ENCODE measurements at regions not wholly inside any gene's neighbourhood (a gene's known extent, or its start where the extent isn't known, plus 50 kb on each side); places are given as distances from the start of the nearest gene placed in this dataset.

DNA sequence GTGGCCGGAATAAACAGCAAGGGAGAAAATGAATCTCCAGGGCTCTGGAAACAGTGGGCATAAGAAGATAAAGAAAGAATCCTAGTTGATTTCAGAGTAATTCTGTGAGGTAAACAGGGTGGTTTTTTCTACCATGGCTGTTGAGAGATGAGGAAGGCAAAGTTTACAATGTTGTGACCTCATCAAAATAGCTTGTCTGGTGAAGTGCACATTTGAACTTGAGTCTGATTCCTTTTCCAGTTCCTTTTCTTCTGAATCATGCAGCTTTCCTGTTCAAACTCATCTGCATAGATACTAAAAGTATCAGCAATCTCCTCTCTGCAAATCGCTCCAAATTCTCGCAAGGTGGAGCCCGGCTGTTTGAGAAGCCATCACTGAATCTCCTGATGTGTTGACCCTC is 161.7 kb downstream of the PLPP3 start:
- no peak for DNase-seq (ENCODE audit: low read depth)

DNA sequence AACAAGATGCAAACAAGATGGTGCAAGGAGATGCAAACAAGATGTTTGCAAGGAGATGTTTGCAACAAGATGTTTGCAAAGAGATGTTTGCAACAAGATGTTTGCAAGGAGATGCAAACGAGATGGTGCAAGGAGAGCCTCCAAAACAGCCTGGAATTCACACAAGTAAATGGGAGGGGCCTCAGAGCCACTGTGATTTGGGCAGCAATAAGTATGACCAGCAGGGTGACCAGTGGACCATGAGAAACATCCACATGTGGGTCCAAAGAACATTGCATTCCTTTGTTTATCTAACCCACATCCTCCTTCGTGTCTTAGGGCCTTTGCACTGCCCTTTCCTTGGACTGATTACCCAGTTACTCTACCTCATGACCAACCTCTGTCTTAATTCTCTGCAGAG is 162.9 kb downstream of the PLPP3 start:
- DNase-seq (ENCODE audit: low read depth): no peak

GRCh38 chr1:56415720-56416119 is 163.6 kb downstream of the PLPP3 start:
- DNase-seq (ENCODE audit: low read depth): no peak

DNA sequence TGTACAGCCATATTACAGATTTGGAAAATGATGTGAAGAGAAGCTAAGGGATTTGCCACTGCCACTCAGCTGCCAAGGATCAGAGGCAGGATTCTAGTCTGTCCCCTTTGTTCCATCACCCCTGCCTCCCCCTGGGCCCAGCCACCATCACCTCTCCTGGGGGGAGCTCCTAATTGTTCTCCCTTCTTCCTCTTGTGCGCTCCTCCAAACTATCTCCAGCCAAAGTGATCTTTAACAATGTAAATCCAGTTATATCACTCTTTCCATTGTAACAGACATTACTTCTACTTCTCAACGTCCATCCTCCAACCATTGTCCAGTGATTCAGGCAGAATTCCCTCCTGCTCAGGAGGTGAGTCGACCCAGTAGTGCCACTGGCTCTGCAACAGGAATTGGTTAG is 164.1 kb downstream of the PLPP3 start:
- no peak for DNase-seq (ENCODE audit: low read depth)

GRCh38 chr1:56414728-56415224 is 164.6 kb downstream of the PLPP3 start:
- no peak for DNase-seq (ENCODE audit: low read depth)

- DNase-seq (ENCODE audit: low read depth): no peak
These were observed 165.6 kb downstream of the PLPP3 start for GRCh38 chr1:56413671-56414199.

DNA sequence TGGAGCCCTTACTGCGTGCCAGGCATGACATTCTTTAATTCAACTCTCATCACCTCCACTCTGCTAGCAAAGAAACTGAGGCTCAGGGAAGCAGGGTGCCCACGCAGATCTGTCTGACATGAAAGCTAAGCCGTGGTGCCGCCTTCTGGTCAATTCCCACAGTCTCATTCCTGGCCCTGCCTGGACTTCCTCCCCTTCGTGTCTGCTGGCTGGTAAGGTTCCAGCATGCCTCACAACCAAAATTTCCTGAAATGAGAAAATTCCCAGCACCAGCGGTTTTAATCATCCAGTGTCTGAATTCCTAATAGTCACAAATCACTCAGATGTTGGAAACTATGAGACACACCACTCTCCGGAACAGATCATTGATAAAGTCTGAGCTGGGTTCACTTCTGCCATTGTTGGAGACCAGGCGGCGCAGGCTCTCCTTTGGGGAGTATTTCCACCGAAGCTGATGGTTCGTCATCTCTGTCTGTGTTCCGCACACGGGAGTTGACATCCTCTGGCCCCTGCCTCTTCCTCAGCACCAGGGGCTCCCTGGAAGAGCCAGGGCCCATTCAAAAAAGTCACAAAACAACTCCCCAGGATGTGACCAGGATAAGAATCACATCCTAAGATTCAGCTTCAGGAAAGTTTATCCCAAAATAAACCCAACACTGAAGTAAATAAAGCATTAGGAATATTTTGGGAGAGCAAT is 167.7 kb downstream of the PLPP3 start:
- no peak for DNase-seq (ENCODE audit: low read depth)

GRCh38 chr1:56411021-56411420 is 168.3 kb downstream of the PLPP3 start:
- DNase-seq (ENCODE audit: low read depth): no peak

GRCh38 chr1:56410405-56410804 is 169.0 kb downstream of the PLPP3 start:
- no peak for DNase-seq (ENCODE audit: low read depth)

DNA sequence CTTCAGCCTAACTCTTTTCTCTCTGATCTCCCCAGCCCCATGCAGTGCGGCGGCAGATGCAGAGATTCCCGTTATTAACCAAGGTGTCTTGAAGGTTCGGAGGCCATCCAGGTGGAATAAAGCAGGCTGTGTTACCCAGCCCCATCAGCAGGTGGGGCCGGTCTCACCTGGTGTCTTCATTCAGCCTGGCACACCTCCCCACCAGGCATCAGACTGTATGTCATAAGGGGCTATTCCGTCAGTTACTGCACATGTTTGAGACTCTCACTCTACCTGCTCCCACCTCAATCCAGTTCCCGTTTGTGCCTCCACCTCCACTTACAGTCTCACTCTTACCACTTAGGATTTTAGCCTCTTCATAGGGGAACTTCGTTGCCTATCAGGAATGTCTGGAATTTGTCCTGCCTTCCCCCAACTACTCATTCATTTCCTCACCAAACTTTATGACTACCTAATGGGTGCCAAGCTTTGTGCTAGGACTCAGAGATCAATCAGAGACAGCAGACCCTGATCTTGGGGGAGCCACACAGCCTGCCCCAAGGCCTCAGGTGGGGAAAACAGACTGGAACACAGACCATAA is 170.2 kb downstream of the PLPP3 start:
- no peak for DNase-seq (ENCODE audit: low read depth)

GRCh38 chr1:56406821-56407220 is 172.5 kb downstream of the PLPP3 start:
- DNase-seq (ENCODE audit: low read depth): no peak

GRCh38 chr1:56404561-56405030 is 174.8 kb downstream of the PLPP3 start:
- DNase-seq (ENCODE audit: low read depth): no peak

GRCh38 chr1:56404066-56404465 is 175.3 kb downstream of the PLPP3 start:
- DNase-seq (ENCODE audit: low read depth): no peak

DNA sequence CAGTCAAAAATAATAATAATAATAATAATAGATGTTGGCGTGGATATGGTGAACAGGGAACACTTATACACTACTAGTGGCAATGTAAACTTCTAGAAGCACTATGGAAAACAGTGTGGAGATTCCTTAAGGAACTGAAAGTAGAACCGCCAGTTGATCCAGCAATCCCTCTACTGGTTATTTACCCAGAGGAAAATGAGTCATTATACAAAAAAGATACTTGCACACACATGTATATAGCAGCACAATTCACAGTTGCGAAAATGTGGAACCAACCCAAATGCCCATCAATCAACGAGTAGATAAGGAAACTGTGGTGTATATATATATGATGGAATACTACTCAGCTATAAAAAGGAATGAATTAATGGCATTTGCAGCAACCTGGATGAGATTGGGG is 176.0 kb downstream of the PLPP3 start:
- no peak for DNase-seq (ENCODE audit: low read depth)

- no peak for DNase-seq (ENCODE audit: low read depth)
These were observed 178.2 kb downstream of the PLPP3 start for GRCh38 chr1:56401191-56401590.

GRCh38 chr1:56400526-56400925 is 178.8 kb downstream of the PLPP3 start:
- DNase-seq (ENCODE audit: low read depth): no peak

- no peak for DNase-seq (ENCODE audit: low read depth)
These were observed 179.6 kb downstream of the PLPP3 start for GRCh38 chr1:56399795-56400194.

GRCh38 chr1:56399326-56399725 is 180.0 kb downstream of the PLPP3 start:
- DNase-seq (ENCODE audit: low read depth): no peak

DNA sequence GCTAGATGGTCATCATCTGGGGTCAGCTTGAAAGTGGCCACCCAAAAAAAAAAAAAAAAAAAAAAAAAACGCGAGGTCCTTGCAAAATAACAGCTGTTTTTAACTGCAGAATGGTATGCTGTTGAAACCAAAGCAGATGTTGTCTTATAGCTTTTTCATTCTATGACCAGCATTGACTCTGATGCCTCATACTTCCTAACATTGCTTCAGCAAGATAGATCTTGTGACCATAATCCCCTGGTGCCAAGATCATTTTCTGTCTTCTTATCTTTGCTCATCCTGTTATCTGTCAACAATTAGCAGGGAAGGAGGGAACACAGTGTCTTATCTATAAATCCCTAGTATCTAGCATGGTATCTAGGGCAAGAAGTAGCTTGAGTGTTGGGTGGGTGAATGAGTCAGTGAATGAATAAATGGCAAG is 181.5 kb downstream of the PLPP3 start:
- DNase-seq (ENCODE audit: low read depth): no peak

DNA sequence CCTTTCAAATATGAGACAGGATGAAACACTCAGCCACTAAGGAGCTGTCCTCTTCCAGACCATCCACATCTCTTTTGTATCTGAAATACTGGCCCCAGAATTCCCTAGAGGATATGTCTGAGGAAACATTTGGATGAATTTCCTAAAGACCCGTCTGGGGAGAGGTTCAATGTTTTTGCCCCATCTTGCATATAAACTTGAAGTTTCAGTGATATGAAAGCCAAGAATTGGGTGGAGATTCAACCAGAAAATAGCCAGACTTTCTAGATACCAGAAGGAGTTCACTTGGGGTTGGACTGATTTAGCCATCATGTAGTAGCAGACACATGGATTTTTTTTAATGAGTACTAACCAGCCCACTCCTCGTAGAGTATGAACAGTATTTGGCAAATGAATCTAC is 182.0 kb downstream of the PLPP3 start:
- DNase-seq (ENCODE audit: low read depth): no peak

GRCh38 chr1:56396581-56396980 is 182.8 kb downstream of the PLPP3 start:
- DNase-seq (ENCODE audit: low read depth): no peak

GRCh38 chr1:56395776-56396175 is 183.6 kb downstream of the PLPP3 start:
- no peak for DNase-seq (ENCODE audit: low read depth)

DNA sequence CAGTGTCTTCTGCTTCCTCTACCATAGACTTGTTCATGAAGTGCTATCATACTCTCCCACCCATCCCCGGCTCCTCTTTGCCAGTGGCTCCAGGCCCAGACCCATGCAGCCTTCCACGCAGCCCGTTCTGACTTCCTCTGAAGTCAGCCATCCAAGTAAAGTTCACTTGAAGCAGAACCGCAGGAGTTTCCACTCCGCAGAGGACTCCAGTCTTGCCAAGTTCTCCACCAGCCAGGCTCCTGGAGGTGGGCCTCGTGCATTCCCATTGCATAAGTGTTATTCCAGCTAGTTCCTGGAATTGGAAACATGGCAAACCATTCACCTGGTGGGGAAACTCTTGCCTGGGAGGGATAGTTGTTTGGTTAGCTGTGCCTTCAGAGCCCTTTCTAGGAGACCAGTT is 185.1 kb downstream of the PLPP3 start:
- no peak for DNase-seq (ENCODE audit: low read depth)
